ENCODE measurements at regions not wholly inside any gene's neighbourhood (a gene's known extent, or its start where the extent isn't known, plus 50 kb on each side); places are given as distances from the start of the nearest gene placed in this dataset.

DNA sequence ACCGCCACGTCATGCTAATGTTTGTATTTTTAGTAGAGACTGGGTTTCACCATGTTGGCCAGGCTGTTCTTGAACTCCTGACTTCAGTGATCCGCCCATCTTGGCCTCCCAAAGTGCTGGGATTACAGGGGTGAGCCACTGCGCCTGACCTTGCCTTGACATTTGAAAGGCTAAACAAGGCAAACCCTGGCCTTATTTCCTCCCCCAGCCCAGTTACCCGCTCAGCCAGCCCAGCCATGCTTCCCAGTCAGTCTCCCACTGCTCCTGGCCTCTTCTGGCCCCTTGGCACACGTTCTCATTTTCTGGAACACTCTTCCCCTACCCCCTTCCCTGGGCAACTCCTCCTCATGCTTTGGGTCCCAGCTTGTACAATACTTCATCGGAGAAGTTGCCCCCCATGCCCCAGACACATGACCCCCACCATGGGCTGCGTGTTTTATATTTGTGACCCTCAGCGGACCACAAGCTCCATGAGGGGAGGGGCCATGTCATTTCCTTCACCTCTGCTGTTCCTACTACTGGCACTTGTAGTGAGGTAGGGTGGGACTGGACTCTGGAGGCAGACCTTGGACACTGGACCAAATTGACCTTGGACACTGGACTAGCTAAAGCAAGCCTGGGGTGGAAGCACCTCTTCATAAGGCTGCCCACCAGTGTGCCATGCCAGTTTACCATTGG, 94.4 kb upstream of the IER5L start:
- POLR2A ChIA-PET: no interaction called here
- Histone ChIP-seq H3K36me3 (ENCODE audit: control insufficient read depth in 2 of 2, extremely low read depth in 1 of 2, insufficient read depth in 2 of 2, low read length in 2 of 2) (no peaks in the 10 kb centered on the region), H4K20me1 (replicated peaks; ENCODE audit: control insufficient read depth, extremely low read depth, insufficient read depth, low read length) (no peaks in the 10 kb centered on the region), H3K27me3 (ENCODE audit: control insufficient read depth in 2 of 2, insufficient read depth in 2 of 2, low read length in 2 of 2) (peaks cover 2 to 6% of the 10 kb centered on the region in 2 experiments), H3K9me3 (replicated peaks; ENCODE audit: control insufficient read depth, insufficient read depth, low read length) (no peaks in the 10 kb centered on the region), H3K4me2 (ENCODE audit: insufficient read depth, low read length) (no peak overlapping the region), H3K27ac (ENCODE audit: insufficient read depth, low read depth, low read length) (no peak overlapping the region), H3K4me3 (replicated peaks in 1 of 3; ENCODE audit: insufficient read depth in 1 of 3, low read depth in 1 of 3, low read length in 3 of 3) (no peak overlapping the region), H2AFZ (ENCODE audit: low read depth, low read length) (no peak overlapping the region), H3K79me2 (ENCODE audit: control insufficient read depth, insufficient read depth, low read length) (no peaks in the 10 kb centered on the region), H3K9ac (replicated peaks; ENCODE audit: extremely low read depth, insufficient read depth, low read length) (no peak overlapping the region), H3K9me1 (replicated peaks; ENCODE audit: control insufficient read depth, extremely low read depth, insufficient read depth, low read length) (no peaks in the 10 kb centered on the region), H3K4me1 (ENCODE audit: control insufficient read depth, extremely low read depth, insufficient read depth, low read length) (no peaks in the 10 kb centered on the region)
- intact Hi-C loops (cut with micrococcal nuclease): no loop called here
- DNase-seq (ENCODE audit: low read depth, low spot score): no peak
- FAIRE-seq: no peak
- CTCF ChIA-PET: no interaction called here
- BruUV-seq (replicated peaks): no TSS peak
- dilution Hi-C loops (cut with MboI; ENCODE audit: extremely low pct_ligation_motif_present, low sequenced_read_pairs): no loop called here
- TF ChIP-seq, protein P1, sequence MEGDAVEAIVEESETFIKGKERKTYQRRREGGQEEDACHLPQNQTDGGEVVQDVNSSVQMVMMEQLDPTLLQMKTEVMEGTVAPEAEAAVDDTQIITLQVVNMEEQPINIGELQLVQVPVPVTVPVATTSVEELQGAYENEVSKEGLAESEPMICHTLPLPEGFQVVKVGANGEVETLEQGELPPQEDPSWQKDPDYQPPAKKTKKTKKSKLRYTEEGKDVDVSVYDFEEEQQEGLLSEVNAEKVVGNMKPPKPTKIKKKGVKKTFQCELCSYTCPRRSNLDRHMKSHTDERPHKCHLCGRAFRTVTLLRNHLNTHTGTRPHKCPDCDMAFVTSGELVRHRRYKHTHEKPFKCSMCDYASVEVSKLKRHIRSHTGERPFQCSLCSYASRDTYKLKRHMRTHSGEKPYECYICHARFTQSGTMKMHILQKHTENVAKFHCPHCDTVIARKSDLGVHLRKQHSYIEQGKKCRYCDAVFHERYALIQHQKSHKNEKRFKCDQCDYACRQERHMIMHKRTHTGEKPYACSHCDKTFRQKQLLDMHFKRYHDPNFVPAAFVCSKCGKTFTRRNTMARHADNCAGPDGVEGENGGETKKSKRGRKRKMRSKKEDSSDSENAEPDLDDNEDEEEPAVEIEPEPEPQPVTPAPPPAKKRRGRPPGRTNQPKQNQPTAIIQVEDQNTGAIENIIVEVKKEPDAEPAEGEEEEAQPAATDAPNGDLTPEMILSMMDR (IDR thresholded peaks at IDR 0.05; ENCODE audit: extremely low read depth in 1 of 2, insufficient read depth in 1 of 2, low read depth in 1 of 2, low read length in 2 of 2): no peak
- TF ChIP-seq POLR2AphosphoS5 (IDR thresholded peaks at IDR 0.05; ENCODE audit: insufficient read depth, low read depth, low read length): no peak
- no peak for TF ChIP-seq EZH2 (IDR thresholded peaks at IDR 0.05; ENCODE audit: borderline replicate concordance, low read depth, low read length, severe bottlenecking)
- TF ChIP-seq, protein P2, sequence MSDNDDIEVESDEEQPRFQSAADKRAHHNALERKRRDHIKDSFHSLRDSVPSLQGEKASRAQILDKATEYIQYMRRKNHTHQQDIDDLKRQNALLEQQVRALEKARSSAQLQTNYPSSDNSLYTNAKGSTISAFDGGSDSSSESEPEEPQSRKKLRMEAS (IDR thresholded peaks at IDR 0.05; ENCODE audit: insufficient read depth, insufficient read length): no peak
- TF ChIP-seq MYC (IDR thresholded peaks at IDR 0.05; ENCODE audit: low read depth, low read length): no peak
- no peak for TF ChIP-seq FOS (IDR thresholded peaks at IDR 0.05; ENCODE audit: borderline replicate concordance, insufficient read depth, low read length)
- no peak for TF ChIP-seq POLR2A (IDR thresholded peaks at IDR 0.05; ENCODE audit: low read depth, low read length)
- TF ChIP-seq GATA2 (IDR thresholded peaks at IDR 0.05; ENCODE audit: insufficient read depth, insufficient read length, low read depth, low read length): no peak
- TF ChIP-seq JUN (IDR thresholded peaks at IDR 0.05; ENCODE audit: borderline replicate concordance, insufficient read depth, insufficient read length, low read depth): no peak

Measured in endothelial cell of umbilical vein (primary cell).